Uterus (tissue), 3 donors: ENCODE measurements at regions not wholly inside any gene's neighbourhood (a gene's known extent, or its start where the extent isn't known, plus 50 kb on each side); places are given as distances from the start of the nearest gene placed in this dataset.

ENCODE experiments used
- DNase-seq, 2 donors: peaks; one replicate each; pipeline ENCODE4 v3.0.0-alpha.2; 2019 to 2020
- H3K27ac ChIP-seq, 2 donors: fragments of 200-600 bp; sonication (generic); 1 replicate in 1 of 2; 2 replicates in 1 of 2; pipeline ENCODE4 v1.5.1; 2016 to 2018
- H3K27me3 ChIP-seq, 2 donors: fragments of 200-600 bp; sonication (generic); one replicate each; pipeline ENCODE4 v1.5.1; 2018 to 2019; ENCODE audit warnings: control low read depth in 1 of 2
- H3K36me3 ChIP-seq, 2 donors: fragments of 200-600 bp; sonication (generic); one replicate each; pipeline ENCODE4 v1.5.1; 2019; ENCODE audit warnings: control low read depth in 1 of 2
- H3K4me1 ChIP-seq, 2 donors: fragments of 200-600 bp; sonication (generic); one replicate each; pipeline ENCODE4 v1.5.1; 2018 to 2019; ENCODE audit warnings: control low read depth in 1 of 2
- H3K4me3 ChIP-seq, 2 donors: fragments of 200-600 bp; sonication (generic); 1 replicate in 1 of 2; 2 replicates in 1 of 2; pipeline ENCODE4 v1.5.1; 2018 to 2019; ENCODE audit warnings: mild to moderate bottlenecking in 1 of 2
- H3K9me3 ChIP-seq, 2 donors: fragments of 200-600 bp; sonication (generic); one replicate each; pipeline ENCODE4 v1.5.1; 2019; ENCODE audit warnings: control low read depth in 1 of 2
- POLR2A ChIP-seq, 2 donors: fragments of 450-650 bp; IDR thresholded peaks; one replicate each; pipeline ENCODE4 v1.6.1; 2016; ENCODE audit warnings: antibody characterized with exemption in 2 of 2, mild to moderate bottlenecking in 1 of 2, moderate library complexity in 1 of 2
- intact Hi-C: fragments of 100-400 bp; cut with DNase I; formaldehyde crosslinking; loops from one replicate; pipeline ENCODE4 v1.15.1; 2023; ENCODE audit warnings: low total_unique reads
- TF ChIP-seq, protein P1 (sequence below), 4 experiments: fragments of 200-600 bp in 2 of 4; fragments of 450-650 bp in 2 of 4; sonication (generic) in 2 of 4; IDR thresholded peaks; one replicate each; pipeline ENCODE4 v1.5.1; 2016 to 2019; ENCODE audit warnings: antibody characterized with exemption in 4 of 4, mild to moderate bottlenecking in 2 of 4, moderate library complexity in 1 of 4
- donor health status: DM: yes; HTN: yes; CAD: no.

DNA sequence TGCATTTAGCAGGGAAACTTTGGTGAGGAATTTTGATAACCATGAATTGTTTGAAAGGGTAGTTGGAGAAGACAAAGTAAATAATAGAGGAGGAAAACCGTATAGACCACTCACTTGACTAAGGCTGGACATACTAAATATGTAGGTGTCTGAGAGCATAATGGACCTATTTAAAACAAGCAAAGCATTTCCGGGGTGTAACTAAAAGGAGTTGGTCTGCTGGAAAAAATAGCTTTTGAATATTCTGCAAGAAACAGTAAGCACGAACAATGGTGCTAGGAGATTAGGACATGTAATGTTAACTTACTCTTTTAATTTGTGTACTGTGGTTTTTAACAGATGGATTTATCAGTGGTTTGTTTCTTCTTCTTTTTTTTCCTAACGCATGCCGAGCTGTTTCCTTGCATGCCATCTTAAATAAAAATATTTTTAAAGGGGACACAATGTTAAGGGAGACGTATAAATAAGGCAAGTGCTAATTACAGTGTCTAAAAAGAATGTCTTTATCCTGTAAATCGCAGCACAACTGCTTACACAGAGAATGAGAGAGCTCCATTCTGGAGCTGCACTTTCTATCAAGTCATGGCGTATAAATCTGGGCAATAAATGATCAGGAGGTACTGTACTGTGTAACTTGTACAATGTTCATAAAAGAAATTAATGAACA lies 492.1 kb downstream of the LMO4 start:
- Histone ChIP-seq H3K4me1 (no peaks in the 10 kb centered on the region), H3K9me3 (no peaks in the 10 kb centered on the region), H3K27me3 (no peaks in the 10 kb centered on the region), H3K36me3 (no peaks in the 10 kb centered on the region), H3K4me3 (no peak overlapping the region), H3K27ac (no peak overlapping the region)
- DNase-seq: no peak
- TF ChIP-seq POLR2A (IDR thresholded peaks at IDR 0.05): no peak
- TF ChIP-seq, protein P1, sequence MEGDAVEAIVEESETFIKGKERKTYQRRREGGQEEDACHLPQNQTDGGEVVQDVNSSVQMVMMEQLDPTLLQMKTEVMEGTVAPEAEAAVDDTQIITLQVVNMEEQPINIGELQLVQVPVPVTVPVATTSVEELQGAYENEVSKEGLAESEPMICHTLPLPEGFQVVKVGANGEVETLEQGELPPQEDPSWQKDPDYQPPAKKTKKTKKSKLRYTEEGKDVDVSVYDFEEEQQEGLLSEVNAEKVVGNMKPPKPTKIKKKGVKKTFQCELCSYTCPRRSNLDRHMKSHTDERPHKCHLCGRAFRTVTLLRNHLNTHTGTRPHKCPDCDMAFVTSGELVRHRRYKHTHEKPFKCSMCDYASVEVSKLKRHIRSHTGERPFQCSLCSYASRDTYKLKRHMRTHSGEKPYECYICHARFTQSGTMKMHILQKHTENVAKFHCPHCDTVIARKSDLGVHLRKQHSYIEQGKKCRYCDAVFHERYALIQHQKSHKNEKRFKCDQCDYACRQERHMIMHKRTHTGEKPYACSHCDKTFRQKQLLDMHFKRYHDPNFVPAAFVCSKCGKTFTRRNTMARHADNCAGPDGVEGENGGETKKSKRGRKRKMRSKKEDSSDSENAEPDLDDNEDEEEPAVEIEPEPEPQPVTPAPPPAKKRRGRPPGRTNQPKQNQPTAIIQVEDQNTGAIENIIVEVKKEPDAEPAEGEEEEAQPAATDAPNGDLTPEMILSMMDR (IDR thresholded peaks at IDR 0.05): no peak
- intact Hi-C loops: no loop called here

DNA sequence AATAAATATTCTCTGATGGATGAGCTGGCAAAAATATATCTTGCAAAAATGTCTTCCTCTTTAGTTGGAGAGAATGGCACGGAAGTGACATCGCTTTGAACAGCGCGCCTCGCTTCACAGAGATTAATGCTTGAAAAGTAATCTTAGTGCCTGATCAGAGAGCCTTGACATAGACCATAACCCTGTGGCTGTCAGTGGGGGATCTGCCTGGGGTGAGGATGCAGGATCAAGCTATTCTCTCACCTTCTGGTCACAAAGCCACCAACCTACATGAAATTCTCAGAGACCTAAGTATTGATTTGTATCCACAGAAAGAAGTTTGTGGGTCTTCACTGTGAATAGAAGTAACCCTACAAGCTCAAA lies 492.6 kb downstream of the LMO4 start:
- TF ChIP-seq POLR2A (IDR thresholded peaks at IDR 0.05): no peak
- TF ChIP-seq, protein P1 (IDR thresholded peaks at IDR 0.05): no peak
- no peak overlapping the region for H3K27ac ChIP-seq
- intact Hi-C loops: no loop called here

DNA sequence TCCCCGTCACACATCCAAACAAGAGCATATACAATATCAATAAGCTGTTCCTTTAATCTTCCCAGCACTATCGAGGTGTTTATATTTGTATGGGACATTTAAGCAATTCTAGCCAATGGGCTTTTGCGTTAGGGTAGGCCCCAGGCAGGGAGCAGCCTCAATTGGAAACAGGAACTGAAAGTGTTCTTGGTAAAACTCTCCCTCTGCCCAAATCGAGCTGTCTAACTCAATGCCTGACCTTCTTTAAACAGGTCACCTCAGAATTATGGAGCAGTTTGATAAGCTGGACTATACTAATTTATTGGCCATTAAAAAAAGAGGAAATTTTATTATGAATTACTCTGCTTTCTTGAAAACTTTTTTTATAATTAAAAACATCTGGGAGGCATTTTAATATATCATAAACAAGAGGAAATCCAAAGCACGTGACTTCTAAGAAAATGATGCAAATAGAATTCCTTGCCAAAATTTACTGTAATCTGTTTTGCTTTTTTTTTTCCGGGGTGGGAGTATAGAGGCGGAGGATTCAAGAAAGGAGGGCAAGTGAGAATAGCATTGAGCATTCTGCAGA lies 498.1 kb downstream of the LMO4 start:
- H3K4me3 ChIP-seq: no peak overlapping the region
- no peak for TF ChIP-seq POLR2A (IDR thresholded peaks at IDR 0.05)
- TF ChIP-seq, protein P1 (IDR thresholded peaks at IDR 0.05): no peak
- intact Hi-C loops: no loop called here
- H3K4me1 ChIP-seq: no peaks in the 10 kb centered on the region
- H3K9me3 ChIP-seq: no peaks in the 10 kb centered on the region
- H3K36me3 ChIP-seq: no peaks in the 10 kb centered on the region
- H3K27me3 ChIP-seq: no peaks in the 10 kb centered on the region
- peak overlapping the region in 1 of 2 donors; percentile 14 for H3K27ac ChIP-seq
- peak; percentile 33 to 35 for DNase-seq

More for the DNA sequence above, 492.6 kb downstream of the LMO4 start:
- DNase-seq: no peak
- Histone ChIP-seq H3K27me3 (no peaks in the 10 kb centered on the region), H3K4me3 (no peak overlapping the region), H3K36me3 (no peaks in the 10 kb centered on the region), H3K4me1 (no peaks in the 10 kb centered on the region), H3K9me3 (no peaks in the 10 kb centered on the region)

DNA sequence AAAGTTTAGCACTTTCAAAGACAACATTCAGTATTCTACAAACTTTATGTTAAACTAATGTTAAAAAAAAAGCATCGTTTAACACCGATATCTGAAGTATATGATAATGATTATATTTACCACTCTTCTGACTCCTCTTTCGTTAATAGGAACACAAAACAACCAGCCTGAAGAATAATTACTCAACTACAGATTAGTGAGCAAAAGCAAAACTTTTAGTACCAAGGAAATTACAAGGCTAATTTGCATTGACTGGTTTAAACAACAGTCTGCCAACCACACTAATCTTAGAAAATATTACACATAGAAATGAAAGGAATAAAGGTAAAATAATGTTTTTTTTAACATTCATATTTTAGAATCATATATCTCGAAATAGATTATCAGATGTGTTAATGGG lies 500.7 kb downstream of the LMO4 start:
- intact Hi-C loops: no loop called here
- Histone ChIP-seq H3K4me3 (no peak overlapping the region), H3K36me3 (no peaks in the 10 kb centered on the region), H3K9me3 (no peaks in the 10 kb centered on the region), H3K27ac (no peak overlapping the region), H3K27me3 (no peaks in the 10 kb centered on the region), H3K4me1 (no peaks in the 10 kb centered on the region)
- TF ChIP-seq, protein P1 (IDR thresholded peaks at IDR 0.05): no peak
- TF ChIP-seq POLR2A (IDR thresholded peaks at IDR 0.05): no peak
- no peak for DNase-seq

DNA sequence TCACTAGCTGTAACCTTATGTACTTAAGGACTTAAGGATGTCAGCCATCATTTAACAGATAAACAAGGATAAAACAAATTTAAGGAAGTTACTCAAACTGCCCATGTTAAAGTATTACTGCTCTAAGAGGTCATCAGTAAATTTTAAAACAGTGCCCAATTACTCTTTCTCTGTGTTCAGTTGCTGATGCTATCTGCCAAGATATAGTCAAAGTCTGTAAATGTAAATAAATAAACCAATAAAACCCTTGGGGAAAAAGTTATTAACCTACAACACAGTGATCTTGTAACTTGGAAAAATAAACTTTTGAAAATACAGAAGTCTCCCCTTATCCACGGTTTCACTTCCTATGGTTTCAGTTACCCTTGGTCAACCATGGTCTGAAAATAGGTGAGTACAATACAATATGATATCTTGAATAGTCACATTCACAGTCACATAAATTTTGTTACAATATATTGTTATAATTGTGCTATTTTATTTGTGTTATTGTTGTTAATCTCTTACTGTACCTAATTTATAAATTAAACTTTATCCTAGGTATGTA lies 501.8 kb downstream of the LMO4 start:
- no peak overlapping the region for H3K27ac ChIP-seq
- intact Hi-C loops: no loop called here
- no peaks in the 10 kb centered on the region for H3K36me3 ChIP-seq
- H3K4me1 ChIP-seq: no peaks in the 10 kb centered on the region
- no peak for DNase-seq
- TF ChIP-seq, protein P1 (IDR thresholded peaks at IDR 0.05): no peak
- no peak for TF ChIP-seq POLR2A (IDR thresholded peaks at IDR 0.05)
- no peaks in the 10 kb centered on the region for H3K27me3 ChIP-seq
- H3K4me3 ChIP-seq: no peak overlapping the region
- no peaks in the 10 kb centered on the region for H3K9me3 ChIP-seq
